H7 (cell line): ENCODE measurements at regions not wholly inside any gene's neighbourhood (a gene's known extent, or its start where the extent isn't known, plus 50 kb on each side); places are given as distances from the start of the nearest gene placed in this dataset.

Source experiments
- DNase-seq: peaks from one replicate; pipeline ENCODE4 v3.0.0; 2012
- H3K27me3 ChIP-seq: 2 replicates; pipeline ENCODE4 v1.6.0; 2011; ENCODE audit warnings: mild to moderate bottlenecking, low read length; ENCODE audit not compliant: control insufficient read depth, insufficient read depth
- H3K36me3 ChIP-seq: replicated peaks from 2 replicates; pipeline ENCODE4 v1.5.1; 2011; ENCODE audit warnings: low read length; ENCODE audit not compliant: control insufficient read depth, insufficient read depth
- H3K4me3 ChIP-seq: 2 replicates; pipeline ENCODE4 v1.5.1; 2011; ENCODE audit warnings: low read depth, mild to moderate bottlenecking, control low read depth, low read length, moderate library complexity; ENCODE audit not compliant: insufficient read depth

GRCh38 chr1:5367306-5367705 is 624.9 kb downstream of the NPHP4 start:
- no peak overlapping the region for H3K4me3 ChIP-seq
- no peaks in the 10 kb centered on the region for H3K27me3 ChIP-seq
- no peak for DNase-seq

GRCh38 chr1:5365751-5366150 is 626.5 kb downstream of the NPHP4 start:
- Histone ChIP-seq H3K4me3 (no peak overlapping the region), H3K27me3 (no peaks in the 10 kb centered on the region), H3K36me3 (no peaks in the 10 kb centered on the region)
- DNase-seq: no peak

More at GRCh38 chr1:5367306-5367705, 624.9 kb downstream of the NPHP4 start:
- H3K36me3 ChIP-seq: no peaks in the 10 kb centered on the region

DNA sequence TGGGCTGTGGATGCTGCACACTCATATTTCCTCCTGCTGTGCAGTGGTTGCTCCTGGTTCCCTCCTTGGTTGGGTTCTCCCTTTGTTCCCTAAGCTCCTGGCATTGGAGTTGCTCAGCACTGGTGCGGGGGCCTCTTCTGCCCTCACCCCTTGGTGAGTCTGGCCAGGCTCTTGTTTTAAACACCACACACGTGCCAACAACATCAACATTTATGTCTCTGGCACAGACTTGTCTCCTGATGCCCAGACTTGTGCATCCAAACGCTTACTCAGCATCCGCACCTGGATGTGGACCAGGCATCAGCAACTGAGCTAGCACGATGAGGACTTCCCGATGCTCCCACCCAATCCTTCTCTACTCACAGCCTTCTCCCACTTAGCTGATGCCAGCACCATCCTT is 627.6 kb downstream of the NPHP4 start:
- H3K4me3 ChIP-seq: no peak overlapping the region
- no peak for DNase-seq
- H3K27me3 ChIP-seq: no peaks in the 10 kb centered on the region
- no peaks in the 10 kb centered on the region for H3K36me3 ChIP-seq

GRCh38 chr1:5354681-5355080 is 637.5 kb downstream of the NPHP4 start:
- no peak for DNase-seq
- Histone ChIP-seq H3K36me3 (no peaks in the 10 kb centered on the region), H3K27me3 (no peaks in the 10 kb centered on the region), H3K4me3 (no peak overlapping the region)

GRCh38 chr1:5351366-5351765 is 640.9 kb downstream of the NPHP4 start:
- Histone ChIP-seq H3K4me3 (no peak overlapping the region), H3K27me3 (no peaks in the 10 kb centered on the region; the same call in 1 of the 2 replicates), H3K36me3 (no peaks in the 10 kb centered on the region)
- DNase-seq: no peak

- no peak for DNase-seq
- Histone ChIP-seq H3K36me3 (no peaks in the 10 kb centered on the region), H3K27me3 (no peaks in the 10 kb centered on the region; the same call in 1 of the 2 replicates), H3K4me3 (no peak overlapping the region)
Observed at GRCh38 chr1:5349526-5349925, 642.7 kb downstream of the NPHP4 start.

GRCh38 chr1:5348732-5349465 is 643.3 kb downstream of the NPHP4 start:
- DNase-seq: no peak
- H3K4me3 ChIP-seq: no peak overlapping the region
- H3K27me3 ChIP-seq: no peaks in the 10 kb centered on the region; the same call in 1 of the 2 replicates
- no peaks in the 10 kb centered on the region for H3K36me3 ChIP-seq

GRCh38 chr1:5347726-5348125 is 644.5 kb downstream of the NPHP4 start:
- no peak for DNase-seq
- H3K36me3 ChIP-seq: no peaks in the 10 kb centered on the region
- H3K27me3 ChIP-seq: no peaks in the 10 kb centered on the region; the same call in 1 of the 2 replicates
- no peak overlapping the region for H3K4me3 ChIP-seq

GRCh38 chr1:5345556-5345955 is 646.7 kb downstream of the NPHP4 start:
- no peaks in the 10 kb centered on the region; the same call in 1 of the 2 replicates for H3K27me3 ChIP-seq

GRCh38 chr1:5343256-5344020 is 648.8 kb downstream of the NPHP4 start:
- no peak overlapping the region for H3K4me3 ChIP-seq
- H3K36me3 ChIP-seq: no peaks in the 10 kb centered on the region
- no peak for DNase-seq
- no peaks in the 10 kb centered on the region; the same call in 1 of the 2 replicates for H3K27me3 ChIP-seq

More at GRCh38 chr1:5345556-5345955, 646.7 kb downstream of the NPHP4 start:
- Histone ChIP-seq H3K4me3 (no peak overlapping the region), H3K36me3 (no peaks in the 10 kb centered on the region)
- DNase-seq: no peak

DNA sequence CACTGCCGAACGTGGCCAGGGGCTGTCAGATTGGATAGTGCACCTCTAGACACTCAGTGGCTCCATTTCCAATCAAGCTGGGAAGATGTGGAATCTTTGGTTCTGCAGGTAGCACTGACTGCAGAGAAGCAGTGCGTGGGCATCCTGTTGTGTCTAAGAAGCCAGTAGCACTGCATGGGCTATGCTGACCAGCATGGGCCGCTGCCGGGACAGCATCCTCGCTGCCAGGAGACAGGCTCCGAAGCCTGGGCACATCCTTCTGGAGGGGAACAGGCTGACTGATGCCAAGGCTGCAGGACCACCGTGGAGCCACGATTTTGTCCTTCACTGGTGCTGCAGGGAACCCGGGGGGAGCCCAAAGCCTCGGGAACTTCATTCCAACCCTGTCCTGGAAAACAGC is 649.4 kb downstream of the NPHP4 start:
- H3K36me3 ChIP-seq: no peaks in the 10 kb centered on the region
- H3K4me3 ChIP-seq: no peak overlapping the region
- no peak for DNase-seq
- H3K27me3 ChIP-seq: no peaks in the 10 kb centered on the region; the same call in 1 of the 2 replicates

- no peak for DNase-seq
- H3K36me3 ChIP-seq: no peaks in the 10 kb centered on the region
- no peaks in the 10 kb centered on the region for H3K27me3 ChIP-seq
- no peak overlapping the region for H3K4me3 ChIP-seq
Observed at GRCh38 chr1:5342172-5342571, 650.1 kb downstream of the NPHP4 start.

GRCh38 chr1:5341471-5341870 is 650.8 kb downstream of the NPHP4 start:
- Histone ChIP-seq H3K4me3 (no peak overlapping the region), H3K27me3 (no peaks in the 10 kb centered on the region), H3K36me3 (no peaks in the 10 kb centered on the region)
- DNase-seq: no peak

GRCh38 chr1:5340560-5341130 is 651.6 kb downstream of the NPHP4 start:
- Histone ChIP-seq H3K4me3 (no peak overlapping the region), H3K36me3 (no peaks in the 10 kb centered on the region), H3K27me3 (no peaks in the 10 kb centered on the region)
- DNase-seq: no peak

GRCh38 chr1:5338466-5338865 is 653.8 kb downstream of the NPHP4 start:
- Histone ChIP-seq H3K27me3 (no peaks in the 10 kb centered on the region), H3K4me3 (no peak overlapping the region)
- DNase-seq: no peak

More at GRCh38 chr1:5338466-5338865, 653.8 kb downstream of the NPHP4 start:
- no peaks in the 10 kb centered on the region for H3K36me3 ChIP-seq
